ENCODE measurements at regions not wholly inside any gene's neighbourhood (a gene's known extent, or its start where the extent isn't known, plus 50 kb on each side); places are given as distances from the start of the nearest gene placed in this dataset.

DNA sequence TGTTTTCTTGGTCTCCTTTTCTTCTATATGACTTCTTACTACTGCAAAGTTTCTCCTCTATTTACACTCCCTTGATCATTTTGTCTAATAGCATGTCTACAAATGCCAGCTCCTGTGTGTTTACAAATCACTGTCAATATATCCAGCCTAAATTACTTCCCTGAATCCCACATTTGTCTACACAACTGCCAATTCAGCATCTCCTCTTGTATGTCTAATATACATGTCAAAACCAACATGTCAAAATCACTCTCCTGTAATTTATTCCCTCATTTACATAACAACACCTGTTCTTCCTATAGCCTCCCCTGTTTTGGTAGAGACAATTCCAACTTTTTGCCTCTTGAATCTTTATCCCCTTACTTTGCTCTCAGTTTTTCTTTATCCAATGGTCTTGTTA is 359.3 kb downstream of the PLOD2 start:
- no peak overlapping the region for H3K9ac ChIP-seq (ENCODE audit: low read depth in 1 of 2, low read length in 2 of 2)
- H3K36me3 ChIP-seq (ENCODE audit: control insufficient read depth in 4 of 4, insufficient read depth in 3 of 4, low read depth in 1 of 4, low read length in 3 of 4): no peaks in the 10 kb centered on the region
- H3K9me3 ChIP-seq (ENCODE audit: control insufficient read depth in 4 of 4, low read length in 3 of 4): peaks cover 0 to under 1% (median 0%) of the 10 kb centered on the region in 4 donors

More for the DNA sequence above, 359.3 kb downstream of the PLOD2 start:
- Histone ChIP-seq H3K4me3 (ENCODE audit: low read depth in 1 of 3, low read length in 3 of 3) (no peak overlapping the region), H3K27me3 (ENCODE audit: control insufficient read depth in 4 of 4, insufficient read depth in 4 of 4, low read length in 3 of 4) (no peaks in the 10 kb centered on the region), H3K27ac (ENCODE audit: low read depth in 1 of 2, low read length in 2 of 2) (no peak overlapping the region), H3K4me1 (ENCODE audit: control insufficient read depth in 4 of 4, insufficient read depth in 4 of 4, low read length in 3 of 4) (no peaks in the 10 kb centered on the region)
- TF ChIP-seq, protein P1, sequence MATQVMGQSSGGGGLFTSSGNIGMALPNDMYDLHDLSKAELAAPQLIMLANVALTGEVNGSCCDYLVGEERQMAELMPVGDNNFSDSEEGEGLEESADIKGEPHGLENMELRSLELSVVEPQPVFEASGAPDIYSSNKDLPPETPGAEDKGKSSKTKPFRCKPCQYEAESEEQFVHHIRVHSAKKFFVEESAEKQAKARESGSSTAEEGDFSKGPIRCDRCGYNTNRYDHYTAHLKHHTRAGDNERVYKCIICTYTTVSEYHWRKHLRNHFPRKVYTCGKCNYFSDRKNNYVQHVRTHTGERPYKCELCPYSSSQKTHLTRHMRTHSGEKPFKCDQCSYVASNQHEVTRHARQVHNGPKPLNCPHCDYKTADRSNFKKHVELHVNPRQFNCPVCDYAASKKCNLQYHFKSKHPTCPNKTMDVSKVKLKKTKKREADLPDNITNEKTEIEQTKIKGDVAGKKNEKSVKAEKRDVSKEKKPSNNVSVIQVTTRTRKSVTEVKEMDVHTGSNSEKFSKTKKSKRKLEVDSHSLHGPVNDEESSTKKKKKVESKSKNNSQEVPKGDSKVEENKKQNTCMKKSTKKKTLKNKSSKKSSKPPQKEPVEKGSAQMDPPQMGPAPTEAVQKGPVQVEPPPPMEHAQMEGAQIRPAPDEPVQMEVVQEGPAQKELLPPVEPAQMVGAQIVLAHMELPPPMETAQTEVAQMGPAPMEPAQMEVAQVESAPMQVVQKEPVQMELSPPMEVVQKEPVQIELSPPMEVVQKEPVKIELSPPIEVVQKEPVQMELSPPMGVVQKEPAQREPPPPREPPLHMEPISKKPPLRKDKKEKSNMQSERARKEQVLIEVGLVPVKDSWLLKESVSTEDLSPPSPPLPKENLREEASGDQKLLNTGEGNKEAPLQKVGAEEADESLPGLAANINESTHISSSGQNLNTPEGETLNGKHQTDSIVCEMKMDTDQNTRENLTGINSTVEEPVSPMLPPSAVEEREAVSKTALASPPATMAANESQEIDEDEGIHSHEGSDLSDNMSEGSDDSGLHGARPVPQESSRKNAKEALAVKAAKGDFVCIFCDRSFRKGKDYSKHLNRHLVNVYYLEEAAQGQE (IDR thresholded peaks at IDR 0.05): no peak
- TF ChIP-seq HNF4A (conservative IDR thresholded peaks at IDR 0.05) (no peak), JUND (IDR thresholded peaks at IDR 0.05) (no peak), CTCF (IDR thresholded peaks at IDR 0.05; ENCODE audit: low read depth, low read length, missing input control) (no peak), SP1 (IDR thresholded peaks at IDR 0.05) (no peak), FOXA2 (IDR thresholded peaks at IDR 0.05) (no peak), RAD21 (IDR thresholded peaks at IDR 0.05) (no peak), YY1 (IDR thresholded peaks at IDR 0.05) (no peak), GABPA (IDR thresholded peaks at IDR 0.05 in 1 of 2, conservative IDR thresholded peaks at IDR 0.05 in 1 of 2) (no peak), NR2F2 (IDR thresholded peaks at IDR 0.05) (no peak)
- TF ChIP-seq, protein P2, sequence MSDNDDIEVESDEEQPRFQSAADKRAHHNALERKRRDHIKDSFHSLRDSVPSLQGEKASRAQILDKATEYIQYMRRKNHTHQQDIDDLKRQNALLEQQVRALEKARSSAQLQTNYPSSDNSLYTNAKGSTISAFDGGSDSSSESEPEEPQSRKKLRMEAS (IDR thresholded peaks at IDR 0.05): no peak
- TF ChIP-seq, protein P3, sequence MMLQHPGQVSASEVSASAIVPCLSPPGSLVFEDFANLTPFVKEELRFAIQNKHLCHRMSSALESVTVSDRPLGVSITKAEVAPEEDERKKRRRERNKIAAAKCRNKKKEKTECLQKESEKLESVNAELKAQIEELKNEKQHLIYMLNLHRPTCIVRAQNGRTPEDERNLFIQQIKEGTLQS (IDR thresholded peaks at IDR 0.05): no peak
- TF ChIP-seq, protein P4, sequence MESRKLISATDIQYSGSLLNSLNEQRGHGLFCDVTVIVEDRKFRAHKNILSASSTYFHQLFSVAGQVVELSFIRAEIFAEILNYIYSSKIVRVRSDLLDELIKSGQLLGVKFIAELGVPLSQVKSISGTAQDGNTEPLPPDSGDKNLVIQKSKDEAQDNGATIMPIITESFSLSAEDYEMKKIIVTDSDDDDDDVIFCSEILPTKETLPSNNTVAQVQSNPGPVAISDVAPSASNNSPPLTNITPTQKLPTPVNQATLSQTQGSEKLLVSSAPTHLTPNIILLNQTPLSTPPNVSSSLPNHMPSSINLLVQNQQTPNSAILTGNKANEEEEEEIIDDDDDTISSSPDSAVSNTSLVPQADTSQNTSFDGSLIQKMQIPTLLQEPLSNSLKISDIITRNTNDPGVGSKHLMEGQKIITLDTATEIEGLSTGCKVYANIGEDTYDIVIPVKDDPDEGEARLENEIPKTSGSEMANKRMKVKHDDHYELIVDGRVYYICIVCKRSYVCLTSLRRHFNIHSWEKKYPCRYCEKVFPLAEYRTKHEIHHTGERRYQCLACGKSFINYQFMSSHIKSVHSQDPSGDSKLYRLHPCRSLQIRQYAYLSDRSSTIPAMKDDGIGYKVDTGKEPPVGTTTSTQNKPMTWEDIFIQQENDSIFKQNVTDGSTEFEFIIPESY (IDR thresholded peaks at IDR 0.05): no peak
- no peak for DNase-seq (ENCODE audit: low spot score)
